ENCODE measurements at regions not wholly inside any gene's neighbourhood (a gene's known extent, or its start where the extent isn't known, plus 50 kb on each side); places are given as distances from the start of the nearest gene placed in this dataset.
"Not testable (repeated sequence)": the region's sequence is repeated elsewhere in the genome, so short reads cannot be mapped to it uniquely, and the experiment has no call there.

DNA sequence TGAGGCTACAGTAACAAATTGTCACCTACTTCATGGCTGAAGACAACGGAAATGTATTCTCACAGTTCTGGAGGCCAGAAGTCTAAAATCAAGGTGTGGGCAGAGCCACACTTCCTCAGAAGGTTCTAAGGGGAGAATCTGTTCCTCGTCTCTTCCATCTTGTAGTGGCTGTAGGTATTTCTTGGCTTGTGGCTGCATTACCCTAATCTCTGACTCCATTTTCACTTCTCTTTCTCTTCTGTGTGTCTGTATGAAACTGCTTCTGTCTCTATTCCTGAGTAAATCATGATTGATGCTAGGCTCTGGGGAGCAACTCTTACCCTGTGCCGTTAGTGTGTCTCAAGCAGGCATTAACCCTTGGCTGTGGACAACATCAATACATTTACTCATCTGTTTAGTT is 164.7 kb downstream of the SQOR start:
- TF ChIP-seq POLR2AphosphoS5 (IDR thresholded peaks at IDR 0.05; ENCODE audit: low read depth, low read length) (no peak), TAF1 (IDR thresholded peaks at IDR 0.05; ENCODE audit: low read depth, low read length) (no peak), SPI1 (IDR thresholded peaks at IDR 0.05; ENCODE audit: low read depth, low read length) (peak; percentile 43)
- DNase-seq (ENCODE audit: insufficient read length, low spot score) (no peak), FAIRE-seq (peak; percentile 33)

DNA sequence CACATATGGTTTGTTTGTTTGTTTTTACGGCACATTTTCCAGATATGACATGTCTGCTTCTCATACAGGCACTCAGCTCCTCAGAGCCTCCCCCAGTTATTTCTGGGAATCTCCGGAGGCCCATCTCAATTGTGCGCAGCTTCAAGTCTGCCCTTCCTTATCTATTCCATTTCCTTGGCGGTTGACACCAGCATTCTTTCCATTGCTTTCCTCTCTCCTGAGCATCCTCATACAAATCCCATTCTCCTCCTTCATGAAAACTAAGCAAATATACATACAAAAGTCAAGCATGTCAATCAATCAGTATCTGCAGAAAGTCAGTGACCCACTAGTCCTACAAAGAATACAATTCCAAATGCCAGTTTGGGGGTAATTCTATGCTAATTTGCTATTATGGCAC is 166.7 kb downstream of the SQOR start:
- TF ChIP-seq TAF1 (IDR thresholded peaks at IDR 0.05; ENCODE audit: low read depth, low read length) (no peak), POLR2AphosphoS5 (IDR thresholded peaks at IDR 0.05; ENCODE audit: low read depth, low read length) (no peak), SPI1 (IDR thresholded peaks at IDR 0.05; ENCODE audit: low read depth, low read length) (no peak), PAX5 (IDR thresholded peaks at IDR 0.05; ENCODE audit: insufficient read depth, low read length, severe bottlenecking) (no peak), POU2F2 (IDR thresholded peaks at IDR 0.05; ENCODE audit: low read depth, low read length) (no peak), POLR2A (IDR thresholded peaks at IDR 0.05; ENCODE audit: low read depth, low read length) (no peak)
- FAIRE-seq: no peak
- DNase-seq (ENCODE audit: insufficient read length, low spot score): no peak

DNA sequence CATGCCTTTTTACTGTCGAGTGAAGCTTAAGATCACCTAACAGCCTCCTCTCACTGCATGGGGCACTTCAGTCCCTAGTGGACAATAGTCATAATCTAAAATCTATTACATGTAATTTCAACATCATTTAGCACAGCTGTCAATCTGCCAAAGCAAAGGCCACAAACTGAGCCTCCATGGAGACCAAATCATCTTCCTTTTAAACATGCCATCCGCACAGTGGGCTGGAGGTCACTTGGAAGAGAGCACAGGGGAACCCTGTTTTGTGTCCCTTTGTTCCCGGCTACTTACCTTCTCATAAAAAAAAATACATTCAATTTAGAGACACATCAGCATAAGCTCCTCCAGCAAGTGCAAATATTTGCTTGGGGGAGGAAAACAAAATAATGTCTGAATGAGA is 167.3 kb downstream of the SQOR start:
- no peak for TF ChIP-seq SPI1 (IDR thresholded peaks at IDR 0.05; ENCODE audit: low read depth, low read length)
- no peak for TF ChIP-seq POLR2AphosphoS5 (IDR thresholded peaks at IDR 0.05; ENCODE audit: low read depth, low read length)
- no peak for TF ChIP-seq POLR2A (IDR thresholded peaks at IDR 0.05; ENCODE audit: low read depth, low read length)
- TF ChIP-seq TAF1 (IDR thresholded peaks at IDR 0.05; ENCODE audit: low read depth, low read length): no peak
- no peak for TF ChIP-seq PAX5 (IDR thresholded peaks at IDR 0.05; ENCODE audit: insufficient read depth, low read length, severe bottlenecking)
- TF ChIP-seq POU2F2 (IDR thresholded peaks at IDR 0.05; ENCODE audit: low read depth, low read length): no peak
- DNase-seq (ENCODE audit: insufficient read length, low spot score): no peak
- FAIRE-seq: no peak

DNA sequence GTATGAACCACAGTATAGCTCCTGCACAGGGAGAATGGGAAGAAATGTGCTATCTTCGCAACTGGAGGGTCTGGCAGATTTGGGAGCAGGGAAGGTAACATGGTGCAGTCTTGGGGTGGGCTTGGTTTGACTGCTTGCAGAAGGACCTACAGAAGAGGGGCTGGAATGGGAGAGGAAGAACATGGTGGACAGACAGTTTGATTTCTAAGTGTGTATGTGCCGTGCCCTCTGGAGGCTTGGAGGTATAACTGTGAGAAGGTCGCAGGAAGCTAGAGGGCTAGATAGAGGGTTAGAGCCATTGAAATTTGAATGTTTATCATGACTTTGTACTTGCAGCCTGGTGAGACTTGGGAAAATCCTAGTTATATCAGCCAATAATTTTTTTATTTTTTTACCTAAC is 169.2 kb downstream of the SQOR start:
- no peak for DNase-seq (ENCODE audit: insufficient read length, low spot score)
- TF ChIP-seq POU2F2 (IDR thresholded peaks at IDR 0.05; ENCODE audit: low read depth, low read length): no peak
- TF ChIP-seq TAF1 (IDR thresholded peaks at IDR 0.05; ENCODE audit: low read depth, low read length): no peak
- TF ChIP-seq SPI1 (IDR thresholded peaks at IDR 0.05; ENCODE audit: low read depth, low read length): no peak
- no peak for TF ChIP-seq POLR2AphosphoS5 (IDR thresholded peaks at IDR 0.05; ENCODE audit: low read depth, low read length)
- TF ChIP-seq PAX5 (IDR thresholded peaks at IDR 0.05; ENCODE audit: insufficient read depth, low read length, severe bottlenecking): no peak
- no peak for TF ChIP-seq POLR2A (IDR thresholded peaks at IDR 0.05; ENCODE audit: low read depth, low read length)
- no peak for FAIRE-seq

DNA sequence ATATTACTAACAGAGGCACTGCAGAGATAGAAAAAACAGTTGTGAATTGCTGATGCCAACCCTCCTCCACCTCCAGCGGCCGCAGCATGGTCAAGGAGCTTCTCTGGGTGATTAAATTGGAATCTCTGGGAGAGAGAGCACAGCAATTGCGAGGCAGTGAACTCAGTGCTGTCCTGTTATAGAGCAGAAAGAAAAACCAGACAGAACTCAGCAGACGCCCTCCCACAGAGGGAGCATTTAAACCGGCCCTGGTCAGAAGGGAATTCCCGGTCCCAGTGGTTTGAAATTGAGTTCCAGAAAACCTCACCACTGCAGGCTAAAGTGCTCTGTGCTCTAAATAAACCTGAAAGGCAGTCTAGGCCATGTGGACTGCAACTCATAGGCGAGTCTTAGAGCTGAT is 175.4 kb downstream of the SQOR start:
- no peak for DNase-seq (ENCODE audit: insufficient read length, low spot score)
- FAIRE-seq: no peak
- TF ChIP-seq TAF1 (IDR thresholded peaks at IDR 0.05; ENCODE audit: low read depth, low read length): no peak
- TF ChIP-seq SPI1 (IDR thresholded peaks at IDR 0.05; ENCODE audit: low read depth, low read length): no peak
- TF ChIP-seq PAX5 (IDR thresholded peaks at IDR 0.05; ENCODE audit: insufficient read depth, low read length, severe bottlenecking): no peak
- TF ChIP-seq POLR2AphosphoS5 (IDR thresholded peaks at IDR 0.05; ENCODE audit: low read depth, low read length): no peak
- TF ChIP-seq POU2F2 (IDR thresholded peaks at IDR 0.05; ENCODE audit: low read depth, low read length): no peak
- TF ChIP-seq POLR2A (IDR thresholded peaks at IDR 0.05; ENCODE audit: low read depth, low read length): no peak

DNA sequence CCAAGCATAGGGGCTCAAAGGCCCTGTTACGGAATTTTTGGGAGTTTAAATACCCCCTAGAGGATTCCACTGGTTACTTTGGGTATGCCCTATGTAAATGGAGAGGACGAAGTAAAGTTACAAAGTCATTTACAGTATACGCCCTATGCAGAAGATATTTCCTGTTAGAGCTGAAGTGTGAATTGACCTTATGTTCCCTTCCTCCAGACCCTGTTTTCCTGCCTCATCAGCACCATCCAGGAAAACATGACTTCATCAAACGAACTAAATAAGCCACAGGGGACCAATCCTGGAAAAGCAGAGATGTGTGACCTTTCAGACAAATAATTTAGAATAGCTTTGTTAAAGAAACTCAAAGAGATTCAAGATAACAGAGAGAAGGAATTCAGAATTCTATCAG is 177.4 kb downstream of the SQOR start:
- no peak for TF ChIP-seq TAF1 (IDR thresholded peaks at IDR 0.05; ENCODE audit: low read depth, low read length)
- no peak for TF ChIP-seq POLR2A (IDR thresholded peaks at IDR 0.05; ENCODE audit: low read depth, low read length)
- TF ChIP-seq POLR2AphosphoS5 (IDR thresholded peaks at IDR 0.05; ENCODE audit: low read depth, low read length): no peak
- TF ChIP-seq PAX5 (IDR thresholded peaks at IDR 0.05; ENCODE audit: insufficient read depth, low read length, severe bottlenecking): no peak
- TF ChIP-seq SPI1 (IDR thresholded peaks at IDR 0.05; ENCODE audit: low read depth, low read length): no peak
- TF ChIP-seq POU2F2 (IDR thresholded peaks at IDR 0.05; ENCODE audit: low read depth, low read length): no peak
- FAIRE-seq: no peak
- DNase-seq (ENCODE audit: insufficient read length, low spot score): no peak

DNA sequence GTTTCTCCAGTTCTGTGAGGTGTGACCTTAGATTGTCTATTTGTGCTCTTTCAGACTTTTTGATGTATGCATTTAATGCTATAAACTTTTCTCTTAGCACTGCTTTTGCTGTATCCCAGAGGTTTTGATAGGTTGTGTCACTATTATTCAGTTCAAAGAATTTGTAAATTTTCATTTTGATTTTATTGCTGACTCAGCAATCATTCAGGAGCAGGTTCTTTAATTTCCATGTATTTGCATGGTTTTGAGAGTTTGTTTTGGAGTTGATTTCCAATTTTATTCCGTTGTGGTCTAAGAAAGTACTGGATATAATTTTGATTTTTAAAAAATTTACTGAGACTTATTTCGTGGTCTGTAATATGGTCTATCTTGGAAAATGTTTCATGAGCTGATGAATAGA is 182.7 kb downstream of the SQOR start:
- FAIRE-seq; DNase-seq (ENCODE audit: insufficient read length, low spot score): not testable (repeated sequence)

DNA sequence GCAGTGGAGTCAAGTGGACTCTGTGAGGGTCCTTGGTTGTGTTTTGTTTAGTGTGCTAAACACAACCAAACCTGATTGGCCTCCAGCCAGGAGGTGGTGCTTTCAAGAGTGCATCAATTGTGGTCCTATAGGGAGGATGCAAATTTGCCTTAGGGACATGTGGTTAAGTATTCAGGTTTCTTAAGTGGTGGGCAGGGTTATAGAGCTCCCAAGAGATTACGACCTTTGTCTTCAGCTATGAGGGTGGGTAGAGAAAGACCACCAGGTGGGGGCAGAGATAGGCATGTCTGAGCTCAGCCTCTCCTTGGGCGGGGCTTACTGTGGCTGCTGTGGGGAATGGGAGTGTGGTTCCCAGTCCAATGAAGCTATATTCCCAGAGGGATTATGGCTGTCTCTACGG is 186.6 kb downstream of the SQOR start:
- TF ChIP-seq TAF1 (IDR thresholded peaks at IDR 0.05; ENCODE audit: low read depth, low read length) (no peak), POLR2A (IDR thresholded peaks at IDR 0.05; ENCODE audit: low read depth, low read length) (no peak), SPI1 (IDR thresholded peaks at IDR 0.05; ENCODE audit: low read depth, low read length) (no peak), POU2F2 (IDR thresholded peaks at IDR 0.05; ENCODE audit: low read depth, low read length) (no peak), PAX5 (IDR thresholded peaks at IDR 0.05; ENCODE audit: insufficient read depth, low read length, severe bottlenecking) (no peak), POLR2AphosphoS5 (IDR thresholded peaks at IDR 0.05; ENCODE audit: low read depth, low read length) (no peak)
- DNase-seq (ENCODE audit: insufficient read length, low spot score) (no peak), FAIRE-seq (no peak)

DNA sequence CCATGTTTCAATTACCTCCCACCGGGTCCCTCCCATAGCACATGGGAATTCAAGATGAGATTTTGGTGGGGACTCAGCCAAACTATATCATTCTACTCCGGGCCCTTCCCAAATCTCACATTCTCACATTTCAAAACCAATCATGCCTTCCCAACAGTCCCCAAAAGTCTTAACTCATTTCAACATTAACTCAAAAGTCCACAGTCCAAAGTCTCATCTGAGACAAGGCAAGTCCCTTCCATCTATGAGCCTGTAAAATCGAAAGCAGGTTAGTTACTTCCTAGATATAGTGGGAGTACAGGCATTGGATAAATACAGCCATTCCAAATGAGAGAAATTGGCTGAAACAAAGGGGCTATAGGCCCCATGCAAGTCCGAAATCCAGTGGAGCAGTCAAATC is 188.1 kb downstream of the SQOR start:
- FAIRE-seq; DNase-seq (ENCODE audit: insufficient read length, low spot score): not testable (repeated sequence)

DNA sequence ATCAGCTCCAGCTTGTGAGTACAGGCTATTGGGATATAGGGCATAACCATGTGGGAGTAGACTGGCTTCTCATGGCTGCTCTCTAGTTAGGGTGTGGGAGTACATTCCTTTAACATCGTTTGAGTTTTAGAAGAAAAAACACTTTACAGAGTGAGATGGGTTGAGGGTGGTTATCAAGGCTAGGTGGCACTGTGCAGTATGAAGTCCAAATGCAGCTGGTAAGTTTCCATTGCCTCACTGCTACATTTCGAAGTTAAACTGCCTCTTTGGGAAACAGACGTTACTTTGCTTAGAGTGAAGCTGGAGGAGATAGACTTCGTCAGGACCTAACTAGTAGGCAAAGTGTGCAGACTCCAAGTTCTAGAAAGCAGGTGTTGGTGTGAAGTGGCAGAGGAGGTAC is 192.4 kb downstream of the SQOR start:
- no peak for FAIRE-seq
- DNase-seq (ENCODE audit: insufficient read length, low spot score): no peak
- TF ChIP-seq PAX5 (IDR thresholded peaks at IDR 0.05; ENCODE audit: insufficient read depth, low read length, severe bottlenecking) (no peak), POLR2A (IDR thresholded peaks at IDR 0.05; ENCODE audit: low read depth, low read length) (no peak), POLR2AphosphoS5 (IDR thresholded peaks at IDR 0.05; ENCODE audit: low read depth, low read length) (no peak), POU2F2 (IDR thresholded peaks at IDR 0.05; ENCODE audit: low read depth, low read length) (no peak), SPI1 (IDR thresholded peaks at IDR 0.05; ENCODE audit: low read depth, low read length) (no peak)

DNA sequence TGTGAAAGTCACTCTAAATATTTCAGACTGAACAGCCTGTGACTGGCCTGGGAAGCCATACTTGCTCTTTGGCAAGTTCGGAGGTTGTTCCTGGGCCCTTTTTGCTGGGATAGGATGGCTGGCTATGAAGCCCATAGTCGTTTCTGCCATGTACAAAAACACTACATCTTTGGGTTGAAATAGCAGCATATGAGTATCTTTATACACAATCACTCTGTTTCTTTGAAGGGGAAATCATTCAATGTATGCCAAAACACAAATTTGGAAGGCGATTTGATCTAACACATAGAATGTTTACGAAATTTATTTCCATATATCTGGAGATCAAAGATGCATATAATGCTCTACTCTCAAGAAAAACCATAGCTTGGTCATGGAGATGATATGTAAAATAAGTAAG is 192.9 kb downstream of the SQOR start:
- DNase-seq (ENCODE audit: insufficient read length, low spot score) (no peak), FAIRE-seq (no peak)
- TF ChIP-seq POU2F2 (IDR thresholded peaks at IDR 0.05; ENCODE audit: low read depth, low read length) (no peak), SPI1 (IDR thresholded peaks at IDR 0.05; ENCODE audit: low read depth, low read length) (no peak), TAF1 (IDR thresholded peaks at IDR 0.05; ENCODE audit: low read depth, low read length) (no peak), POLR2A (IDR thresholded peaks at IDR 0.05; ENCODE audit: low read depth, low read length) (no peak), PAX5 (IDR thresholded peaks at IDR 0.05; ENCODE audit: insufficient read depth, low read length, severe bottlenecking) (no peak), POLR2AphosphoS5 (IDR thresholded peaks at IDR 0.05; ENCODE audit: low read depth, low read length) (no peak)
